ENCODE measurements at regions not wholly inside any gene's neighbourhood (a gene's known extent, or its start where the extent isn't known, plus 50 kb on each side); places are given as distances from the start of the nearest gene placed in this dataset.

GRCh38 chr6:120511712-120512111 is 822.6 kb downstream of the TBC1D32 start:
- no peak for ATAC-seq
- H3K27ac ChIP-seq, result no peak overlapping the region
- H3K27me3 ChIP-seq, result no peaks in the 10 kb centered on the region
- DNase-seq, result no peak
- H3K4me3 ChIP-seq, result no peak overlapping the region
- intact Hi-C loops (cut with DNase I), result no loop called here
- H3K36me3 ChIP-seq, result no peaks in the 10 kb centered on the region
- H3K9me3 ChIP-seq, result no peaks in the 10 kb centered on the region
- H3K4me1 ChIP-seq, result no peaks in the 10 kb centered on the region
- TF ChIP-seq CTCF (IDR thresholded peaks at IDR 0.05), result no peak

GRCh38 chr6:120498711-120499110 is 835.6 kb downstream of the TBC1D32 start:
- Histone ChIP-seq H3K9me3 (no peaks in the 10 kb centered on the region), H3K27ac (no peak overlapping the region), H3K36me3 (no peaks in the 10 kb centered on the region), H3K4me3 (no peak overlapping the region), H3K27me3 (no peaks in the 10 kb centered on the region), H3K4me1 (no peaks in the 10 kb centered on the region)
- intact Hi-C loops (cut with DNase I), result no loop called here
- no peak for TF ChIP-seq CTCF (IDR thresholded peaks at IDR 0.05)
- ATAC-seq (no peak), DNase-seq (no peak)

- ATAC-seq (no peak), DNase-seq (no peak)
Measured at GRCh38 chr6:120496661-120497060, 837.6 kb downstream of the TBC1D32 start.

GRCh38 chr6:120493505-120493904 is 840.8 kb downstream of the TBC1D32 start:
- no peaks in the 10 kb centered on the region for H3K4me1 ChIP-seq
- H3K4me3 ChIP-seq, result no peak overlapping the region
- no peaks in the 10 kb centered on the region for H3K36me3 ChIP-seq
- no peaks in the 10 kb centered on the region for H3K27me3 ChIP-seq
- no peak for TF ChIP-seq CTCF (IDR thresholded peaks at IDR 0.05)
- intact Hi-C loops (cut with DNase I), result no loop called here
- H3K27ac ChIP-seq, result no peak overlapping the region
- DNase-seq, result no peak
- ATAC-seq, result no peak
- no peaks in the 10 kb centered on the region for H3K9me3 ChIP-seq

More at GRCh38 chr6:120496661-120497060, 837.6 kb downstream of the TBC1D32 start:
- Histone ChIP-seq H3K27me3 (no peaks in the 10 kb centered on the region), H3K36me3 (no peaks in the 10 kb centered on the region), H3K9me3 (no peaks in the 10 kb centered on the region), H3K4me1 (no peaks in the 10 kb centered on the region), H3K4me3 (no peak overlapping the region), H3K27ac (no peak overlapping the region)
- no peak for TF ChIP-seq CTCF (IDR thresholded peaks at IDR 0.05)
- intact Hi-C loops (cut with DNase I), result no loop called here

- ATAC-seq (no peak), DNase-seq (no peak)
- H3K36me3 ChIP-seq, result no peaks in the 10 kb centered on the region
- no peak for TF ChIP-seq CTCF (IDR thresholded peaks at IDR 0.05)
- H3K4me3 ChIP-seq, result no peak overlapping the region
- no peak overlapping the region for H3K27ac ChIP-seq
- no peaks in the 10 kb centered on the region for H3K27me3 ChIP-seq
- intact Hi-C loops (cut with DNase I), result no loop called here
- H3K9me3 ChIP-seq, result no peaks in the 10 kb centered on the region
- H3K4me1 ChIP-seq, result no peaks in the 10 kb centered on the region
Measured at GRCh38 chr6:120489941-120490340, 844.3 kb downstream of the TBC1D32 start.

GRCh38 chr6:120484146-120484545 is 850.1 kb downstream of the TBC1D32 start:
- no peak overlapping the region for H3K27ac ChIP-seq
- H3K4me3 ChIP-seq, result no peak overlapping the region
- no peak for TF ChIP-seq CTCF (IDR thresholded peaks at IDR 0.05)
- no peaks in the 10 kb centered on the region for H3K27me3 ChIP-seq
- intact Hi-C loops (cut with DNase I), result no loop called here
- H3K4me1 ChIP-seq, result no peaks in the 10 kb centered on the region
- DNase-seq, result no peak
- no peak for ATAC-seq
- no peaks in the 10 kb centered on the region for H3K36me3 ChIP-seq
- H3K9me3 ChIP-seq, result no peaks in the 10 kb centered on the region

Data from upper lobe of right lung (tissue), 1 donor.